Loucy (cell line): ENCODE measurements at regions not wholly inside any gene's neighbourhood (a gene's known extent, or its start where the extent isn't known, plus 50 kb on each side); places are given as distances from the start of the nearest gene placed in this dataset.

ENCODE experiments used
- H2AFZ ChIP-seq: fragments of 200-600 bp; sonication (generic); 2 replicates; pipeline ENCODE4 v1.6.0; 2016; ENCODE audit warnings: antibody characterized with exemption, mild to moderate bottlenecking, low read length, moderate library complexity
- H3F3A ChIP-seq: fragments of 200-600 bp; 2 replicates; pipeline ENCODE4 v1.6.0; 2016; ENCODE audit warnings: antibody characterized with exemption, low read depth, mild to moderate bottlenecking
- H3K27me3 ChIP-seq: fragments of 200-600 bp; sonication (generic); 2 replicates; pipeline ENCODE4 v1.6.1; 2014; ENCODE audit warnings: low read length, mild to moderate bottlenecking; ENCODE audit not compliant: insufficient read depth, poor library complexity, severe bottlenecking
- H3K36me3 ChIP-seq: fragments of 200-600 bp; sonication (generic); 2 replicates; pipeline ENCODE4 v1.6.1; 2016; ENCODE audit warnings: low read length; ENCODE audit not compliant: insufficient read depth
- H3K4me1 ChIP-seq: fragments of 200-600 bp; sonication (generic); 2 replicates; pipeline ENCODE4 v1.5.1; 2014; ENCODE audit warnings: low read length, mild to moderate bottlenecking; ENCODE audit not compliant: insufficient read depth, poor library complexity, severe bottlenecking
- H3K4me2 ChIP-seq: fragments of 200-600 bp; sonication (generic); 2 replicates; pipeline ENCODE4 v1.6.0; 2014; ENCODE audit warnings: antibody characterized with exemption, low read length, low read depth, mild to moderate bottlenecking; ENCODE audit not compliant: poor library complexity, severe bottlenecking
- H3K4me3 ChIP-seq: fragments of 200-600 bp; sonication (generic); 2 replicates; pipeline ENCODE4 v1.5.1; 2014; ENCODE audit warnings: low read length, mild to moderate bottlenecking, mixed read lengths; ENCODE audit not compliant: poor library complexity, severe bottlenecking
- H3K79me2 ChIP-seq: fragments of 200-600 bp; sonication (generic); 2 replicates; pipeline ENCODE4 v1.6.1; 2014; ENCODE audit warnings: low read length; ENCODE audit not compliant: insufficient read depth
- H3K9ac ChIP-seq: fragments of 200-600 bp; sonication (generic); 2 replicates; pipeline ENCODE4 v1.6.0; 2014; ENCODE audit warnings: mild to moderate bottlenecking, low read depth, low read length, moderate library complexity; ENCODE audit not compliant: poor library complexity, severe bottlenecking
- H3K9me2 ChIP-seq: fragments of 200-600 bp; sonication (generic); replicated peaks from 2 replicates; pipeline ENCODE4 v1.6.1; 2016; ENCODE audit warnings: low read depth, low read length, mixed read lengths
- H3K9me3 ChIP-seq: fragments of 200-600 bp; sonication (generic); 2 replicates; pipeline ENCODE4 v1.6.1; 2014; ENCODE audit warnings: mild to moderate bottlenecking, antibody characterized with exemption, low read length, low read depth; ENCODE audit not compliant: insufficient read depth
- H4K20me1 ChIP-seq: fragments of 200-600 bp; sonication (generic); 2 replicates; pipeline ENCODE4 v1.6.0; 2014; ENCODE audit warnings: antibody characterized with exemption, low read length, mild to moderate bottlenecking; ENCODE audit not compliant: insufficient read depth, poor library complexity, severe bottlenecking
- EZH2phosphoT487 ChIP-seq: fragments of 200-600 bp; IDR thresholded peaks from 2 replicates; pipeline ENCODE4 v1.6.1; 2018; ENCODE audit warnings: antibody characterized with exemption, mild to moderate bottlenecking, moderate library complexity, borderline replicate concordance
- TF ChIP-seq, protein P1 (sequence below): fragments of 200-600 bp; sonication (generic); conservative IDR thresholded peaks from 2 replicates; pipeline ENCODE4 v1.5.1; 2014; ENCODE audit warnings: mild to moderate bottlenecking, antibody characterized with exemption, low read length

DNA sequence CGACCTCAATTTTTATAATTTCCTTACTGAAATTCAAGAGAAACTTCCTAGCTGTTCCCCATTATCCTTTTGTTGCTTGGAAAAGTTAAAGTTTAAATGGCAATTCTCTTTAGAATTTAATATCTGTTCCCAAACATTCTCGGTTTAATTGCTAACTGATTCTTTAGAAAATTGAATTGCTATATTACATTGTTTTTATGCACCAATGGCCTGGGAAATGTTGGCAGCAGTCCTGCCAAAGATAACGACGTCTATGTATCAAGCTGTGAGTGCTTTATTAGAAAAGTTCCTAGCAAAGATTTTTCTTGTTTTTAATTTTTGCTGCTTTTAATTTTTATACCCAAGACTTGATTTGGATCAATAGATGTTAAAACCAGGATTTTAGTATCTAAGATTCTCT, 167.8 kb upstream of the HDAC4 start:
- Histone ChIP-seq H3K36me3 (no peaks in the 10 kb centered on the region), H3F3A (no peaks in the 10 kb centered on the region), H3K27me3 (no peaks in the 10 kb centered on the region), H3K4me2 (no peak overlapping the region), H3K9me3 (peaks cover 3% of the 10 kb centered on the region; the same call in 1 of the 2 replicates), H3K9ac (no peak overlapping the region), H3K4me1 (no peaks in the 10 kb centered on the region), H3K4me3 (no peak overlapping the region), H4K20me1 (no peaks in the 10 kb centered on the region), H3K79me2 (no peaks in the 10 kb centered on the region), H2AFZ (no peak overlapping the region), H3K9me2 (no peaks in the 10 kb centered on the region)
- TF ChIP-seq, protein P1, sequence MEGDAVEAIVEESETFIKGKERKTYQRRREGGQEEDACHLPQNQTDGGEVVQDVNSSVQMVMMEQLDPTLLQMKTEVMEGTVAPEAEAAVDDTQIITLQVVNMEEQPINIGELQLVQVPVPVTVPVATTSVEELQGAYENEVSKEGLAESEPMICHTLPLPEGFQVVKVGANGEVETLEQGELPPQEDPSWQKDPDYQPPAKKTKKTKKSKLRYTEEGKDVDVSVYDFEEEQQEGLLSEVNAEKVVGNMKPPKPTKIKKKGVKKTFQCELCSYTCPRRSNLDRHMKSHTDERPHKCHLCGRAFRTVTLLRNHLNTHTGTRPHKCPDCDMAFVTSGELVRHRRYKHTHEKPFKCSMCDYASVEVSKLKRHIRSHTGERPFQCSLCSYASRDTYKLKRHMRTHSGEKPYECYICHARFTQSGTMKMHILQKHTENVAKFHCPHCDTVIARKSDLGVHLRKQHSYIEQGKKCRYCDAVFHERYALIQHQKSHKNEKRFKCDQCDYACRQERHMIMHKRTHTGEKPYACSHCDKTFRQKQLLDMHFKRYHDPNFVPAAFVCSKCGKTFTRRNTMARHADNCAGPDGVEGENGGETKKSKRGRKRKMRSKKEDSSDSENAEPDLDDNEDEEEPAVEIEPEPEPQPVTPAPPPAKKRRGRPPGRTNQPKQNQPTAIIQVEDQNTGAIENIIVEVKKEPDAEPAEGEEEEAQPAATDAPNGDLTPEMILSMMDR, result no peak
- TF ChIP-seq EZH2phosphoT487, result no peak

DNA sequence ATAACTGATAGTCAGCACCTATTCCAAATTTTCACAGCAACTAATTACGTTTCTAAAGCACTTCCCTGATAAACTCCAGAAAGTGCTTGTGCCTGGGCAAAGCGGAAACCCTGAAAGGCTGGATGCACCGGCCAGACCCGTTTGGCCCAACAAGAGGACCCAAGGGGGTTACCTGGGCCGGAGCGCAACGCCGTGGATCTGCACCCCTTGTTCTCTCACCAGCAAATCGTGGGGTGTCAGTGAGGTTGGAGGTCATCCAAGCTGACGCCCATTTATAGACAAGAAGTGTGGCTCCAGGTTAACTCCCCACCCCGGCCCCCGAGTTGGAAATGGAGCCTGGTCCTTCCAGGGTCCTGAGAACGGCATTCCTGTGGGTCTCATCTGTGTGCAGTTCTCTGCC, 167.0 kb upstream of the HDAC4 start:
- no peak overlapping the region for H3K4me3 ChIP-seq
- H3K4me1 ChIP-seq, result no peaks in the 10 kb centered on the region
- no peak overlapping the region for H2AFZ ChIP-seq
- no peaks in the 10 kb centered on the region for H3K36me3 ChIP-seq
- H3K9ac ChIP-seq, result no peak overlapping the region
- H3K9me2 ChIP-seq, result no peaks in the 10 kb centered on the region
- no peak overlapping the region for H3K4me2 ChIP-seq
- H3F3A ChIP-seq, result no peaks in the 10 kb centered on the region
- no peaks in the 10 kb centered on the region for H3K27me3 ChIP-seq
- no peaks in the 10 kb centered on the region for H4K20me1 ChIP-seq
- peaks cover 6% of the 10 kb centered on the region; the same call in 1 of the 2 replicates for H3K9me3 ChIP-seq
- no peaks in the 10 kb centered on the region for H3K79me2 ChIP-seq
- no peak for TF ChIP-seq EZH2phosphoT487
- TF ChIP-seq, protein P1, result no peak

DNA sequence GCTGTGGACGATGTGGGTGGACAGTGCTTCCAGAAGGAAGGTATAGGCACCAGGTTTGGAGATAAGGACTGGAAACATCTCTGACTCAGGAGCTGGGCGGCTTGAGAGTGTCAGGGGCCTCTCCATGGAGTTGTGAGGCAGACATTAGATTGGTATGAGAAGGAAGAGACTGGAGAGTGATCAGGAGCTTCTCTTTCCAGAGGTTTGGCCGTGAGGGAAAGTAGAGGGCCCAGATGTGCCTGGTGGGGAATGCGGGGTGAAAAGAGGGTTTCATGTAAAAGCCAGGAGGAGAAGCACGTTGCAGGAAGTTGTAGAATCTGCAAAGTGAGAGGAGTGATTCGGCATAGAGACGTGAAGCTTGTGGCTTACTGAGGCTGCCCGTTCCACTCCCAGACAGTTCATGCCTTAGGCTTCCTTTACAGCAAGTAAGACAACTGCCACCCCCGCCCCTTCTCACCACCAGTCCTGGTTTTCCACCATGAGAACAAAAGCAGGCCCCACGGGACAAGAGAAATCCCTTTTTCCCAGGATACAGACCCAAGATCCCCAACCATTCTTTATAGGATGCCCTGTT, 166.3 kb upstream of the HDAC4 start:
- no peak overlapping the region for H3K9ac ChIP-seq
- no peak overlapping the region for H2AFZ ChIP-seq
- H3K4me2 ChIP-seq, result no peak overlapping the region

More for the DNA sequence above, 166.3 kb upstream of the HDAC4 start:
- Histone ChIP-seq H3K27me3 (no peaks in the 10 kb centered on the region), H3K4me1 (no peaks in the 10 kb centered on the region), H3K9me2 (no peaks in the 10 kb centered on the region), H3K4me3 (no peak overlapping the region), H3K9me3 (peaks cover 10% of the 10 kb centered on the region; the same call in 1 of the 2 replicates), H4K20me1 (no peaks in the 10 kb centered on the region), H3K79me2 (no peaks in the 10 kb centered on the region), H3K36me3 (no peaks in the 10 kb centered on the region), H3F3A (no peaks in the 10 kb centered on the region)
- TF ChIP-seq, protein P1, result no peak
- TF ChIP-seq EZH2phosphoT487, result no peak
